Activated T-helper 1 cell treated with Interleukin-2 at 50 U/mL for 16 hours (primary cell): ENCODE measurements at regions not wholly inside any gene's neighbourhood (a gene's known extent, or its start where the extent isn't known, plus 50 kb on each side); places are given as distances from the start of the nearest gene placed in this dataset.

Experiments
- DNase-seq: peaks from one replicate; pipeline ENCODE4 v3.0.0-alpha.2; 2020; ENCODE audit warnings: low read depth

GRCh38 chr4:153034681-153035080 lies 98.6 kb downstream of the FHDC1 start:
- DNase-seq: no peak

GRCh38 chr4:153036931-153037482 lies 100.9 kb downstream of the FHDC1 start:
- no peak for DNase-seq

GRCh38 chr4:153038623-153039311 lies 102.6 kb downstream of the FHDC1 start:
- DNase-seq: no peak

GRCh38 chr4:153039542-153040185 lies 103.5 kb downstream of the FHDC1 start:
- DNase-seq: no peak

GRCh38 chr4:153040677-153041076 lies 104.6 kb downstream of the FHDC1 start:
- DNase-seq: no peak

GRCh38 chr4:153044036-153044435 lies 107.9 kb downstream of the FHDC1 start:
- DNase-seq: no peak

- no peak for DNase-seq
Measured at GRCh38 chr4:153045111-153045982, 109.2 kb downstream of the FHDC1 start.

- DNase-seq: no peak
Measured at GRCh38 chr4:153058671-153059060, 122.5 kb downstream of the FHDC1 start.

- DNase-seq: no peak
Measured at GRCh38 chr4:153060196-153060595, 124.1 kb downstream of the FHDC1 start.

- DNase-seq: no peak
Measured at GRCh38 chr4:153061971-153062370, 125.8 kb downstream of the FHDC1 start.

GRCh38 chr4:153062652-153063168 lies 126.6 kb downstream of the FHDC1 start:
- no peak for DNase-seq

GRCh38 chr4:153063490-153063889 lies 127.4 kb downstream of the FHDC1 start:
- DNase-seq: no peak

GRCh38 chr4:153064571-153064970 lies 128.4 kb downstream of the FHDC1 start:
- DNase-seq: no peak

GRCh38 chr4:153065276-153065675 lies 129.2 kb downstream of the FHDC1 start:
- no peak for DNase-seq

- no peak for DNase-seq
Measured at GRCh38 chr4:153067376-153067775, 131.3 kb downstream of the FHDC1 start.

GRCh38 chr4:153068751-153069150 lies 132.6 kb downstream of the FHDC1 start:
- DNase-seq: no peak

- no peak for DNase-seq
Measured at GRCh38 chr4:153071958-153072598, 132.2 kb upstream of the TRIM2 start.

- no peak for DNase-seq
Measured at GRCh38 chr4:153072661-153073060, 131.6 kb upstream of the TRIM2 start.

- DNase-seq: no peak
Measured at GRCh38 chr4:153074486-153074885, 129.8 kb upstream of the TRIM2 start.

- no peak for DNase-seq
Measured at GRCh38 chr4:153074936-153075630, 129.2 kb upstream of the TRIM2 start.

- no peak for DNase-seq
Measured at GRCh38 chr4:153075836-153076518, 128.3 kb upstream of the TRIM2 start.
